Keratinocyte (primary cell): ENCODE measurements at regions not wholly inside any gene's neighbourhood (a gene's known extent, or its start where the extent isn't known, plus 50 kb on each side); places are given as distances from the start of the nearest gene placed in this dataset.

Experiments used
- DNase-seq: peaks from one replicate; pipeline ENCODE4 v3.0.0-alpha.2; 2011; ENCODE audit warnings: low read depth, missing footprints, low spot score
- FAIRE-seq: peaks from 2 replicates; lab custom pipeline; 2011; peaks lifted over from hg19 to GRCh38; lab: Jason Lieb, UNC
- H2AFZ ChIP-seq: 2 replicates; pipeline ENCODE4 v1.6.0; 2012; ENCODE audit warnings: low read length, control low read depth, inconsistent platforms; ENCODE audit not compliant: control insufficient read depth
- H3K27ac ChIP-seq: 2 replicates; pipeline ENCODE4 v1.5.1; 2011; ENCODE audit warnings: low read length; ENCODE audit not compliant: control insufficient read depth, insufficient read depth
- H3K27me3 ChIP-seq: 3 replicates; pipeline ENCODE4 v1.6.0; 2011; ENCODE audit warnings: low read length; ENCODE audit not compliant: control insufficient read depth, insufficient read depth; ENCODE audit errors: extremely low read depth
- H3K36me3 ChIP-seq, 2 experiments: 2 replicates in 1 of 2; 3 replicates in 1 of 2; pipeline ENCODE4 v1.5.1; 2011; ENCODE audit warnings: low read length in 2 of 2, mild to moderate bottlenecking in 1 of 2; ENCODE audit not compliant: control insufficient read depth in 2 of 2, insufficient read depth in 2 of 2; ENCODE audit errors: extremely low read depth in 1 of 2
- H3K4me1 ChIP-seq: 3 replicates; pipeline ENCODE4 v1.5.1; 2011; ENCODE audit warnings: low read length; ENCODE audit not compliant: control insufficient read depth, insufficient read depth; ENCODE audit errors: extremely low read depth
- H3K4me2 ChIP-seq: 3 replicates; pipeline ENCODE4 v1.6.0; 2011; ENCODE audit warnings: low read depth, low read length; ENCODE audit not compliant: control insufficient read depth, insufficient read depth; ENCODE audit errors: extremely low read depth
- H3K4me3 ChIP-seq, 3 experiments: fragments of 200-600 bp in 1 of 3; sonication (generic) in 1 of 3; 2 replicates in 2 of 3; 3 replicates in 1 of 3; pipeline ENCODE4 v1.5.1; 2011 to 2016; ENCODE audit warnings: low read length in 3 of 3, mild to moderate bottlenecking in 3 of 3, control low read depth in 2 of 3, inconsistent platforms in 1 of 3, low read depth in 1 of 3, mixed read lengths in 1 of 3, mixed run types in 1 of 3, moderate library complexity in 1 of 3; ENCODE audit not compliant: control insufficient read depth in 2 of 3, insufficient read depth in 2 of 3; ENCODE audit errors: extremely low read depth in 1 of 3
- H3K79me2 ChIP-seq: 2 replicates; pipeline ENCODE4 v1.6.0; 2012; ENCODE audit warnings: low read length; ENCODE audit not compliant: control insufficient read depth, insufficient read depth
- H3K9ac ChIP-seq: 3 replicates; pipeline ENCODE4 v1.6.0; 2011; ENCODE audit warnings: low read length; ENCODE audit not compliant: control insufficient read depth, insufficient read depth; ENCODE audit errors: extremely low read depth
- H3K9me1 ChIP-seq: 3 replicates; pipeline ENCODE4 v1.6.0; 2011; ENCODE audit warnings: low read length; ENCODE audit not compliant: control insufficient read depth, insufficient read depth; ENCODE audit errors: extremely low read depth
- H3K9me3 ChIP-seq: 2 replicates; pipeline ENCODE4 v1.5.1; 2012; ENCODE audit warnings: low read depth, low read length; ENCODE audit not compliant: control insufficient read depth
- H4K20me1 ChIP-seq: 3 replicates; pipeline ENCODE4 v1.6.0; 2011; ENCODE audit warnings: low read length; ENCODE audit not compliant: control insufficient read depth, insufficient read depth; ENCODE audit errors: extremely low read depth
- EZH2 ChIP-seq: IDR thresholded peaks from one replicate; pipeline ENCODE4 v1.6.1; 2012; ENCODE audit warnings: inconsistent platforms, mild to moderate bottlenecking, low read length, moderate library complexity
- dilution Hi-C: fragments of 300-500 bp; cut with MboI; formaldehyde crosslinking; loops from one replicate; pipeline ENCODE4 v1.7.0; 2020; ENCODE audit warnings: low sequenced_read_pairs; ENCODE audit not compliant: extremely low pct_ligation_motif_present
- TF ChIP-seq, protein P1 (sequence below), 3 experiments: IDR thresholded peaks in 1 of 3; conservative IDR thresholded peaks in 1 of 3; optimal IDR thresholded peaks in 1 of 3; 2 replicates in 2 of 3; 3 replicates in 1 of 3; pipeline versions ENCODE3 to v1.5.1; 2011; ENCODE audit warnings: low read length in 3 of 3, mild to moderate bottlenecking in 3 of 3, moderate library complexity in 2 of 3, control low read depth in 1 of 3, inconsistent platforms in 1 of 3; ENCODE audit not compliant: insufficient read depth in 2 of 3; ENCODE audit errors: extremely low read depth in 1 of 3

DNA sequence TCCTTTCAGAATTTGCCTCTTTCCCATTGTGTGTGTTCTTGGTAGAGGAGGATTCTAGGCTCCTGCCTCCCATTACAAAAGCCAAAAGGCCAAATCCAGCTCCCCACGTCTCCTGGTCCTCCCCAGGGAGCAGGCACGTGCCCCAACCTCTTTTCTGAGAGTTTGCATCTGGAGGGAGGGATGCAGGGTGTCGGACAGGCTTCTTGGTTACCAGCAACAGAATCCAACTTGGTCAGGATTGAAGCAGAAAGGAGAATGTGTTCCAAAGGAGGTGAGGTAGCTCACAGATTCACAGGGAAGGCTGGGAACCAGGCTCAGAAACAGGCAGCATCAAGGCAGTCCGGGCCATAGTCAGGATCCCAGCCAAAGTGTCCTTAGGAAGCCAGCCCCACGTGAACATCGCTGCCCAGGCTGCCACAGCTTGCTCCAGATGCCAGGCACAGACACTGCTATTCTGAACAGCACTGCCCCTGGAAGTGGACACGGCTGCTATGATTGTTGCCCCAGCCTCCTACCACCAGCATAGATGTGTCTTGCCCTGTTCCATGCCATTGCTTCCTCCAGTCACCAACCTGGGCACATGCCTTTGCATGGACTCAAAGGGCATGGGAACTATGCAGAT lies 264.2 kb upstream of the ZMIZ1 start:
- Histone ChIP-seq H3K79me2 (no peaks in the 10 kb centered on the region), H3K4me1 (no peaks in the 10 kb centered on the region), H3K27ac (no peak overlapping the region), H2AFZ (no peak overlapping the region), H3K9me1 (no peaks in the 10 kb centered on the region), H4K20me1 (no peaks in the 10 kb centered on the region), H3K4me2 (no peak overlapping the region), H3K9me3 (no peaks in the 10 kb centered on the region), H3K4me3 (no peak overlapping the region), H3K27me3 (peaks cover 38% of the 10 kb centered on the region), H3K36me3 (no peaks in the 10 kb centered on the region), H3K9ac (no peak overlapping the region)
- no peak for FAIRE-seq
- TF ChIP-seq, protein P1, sequence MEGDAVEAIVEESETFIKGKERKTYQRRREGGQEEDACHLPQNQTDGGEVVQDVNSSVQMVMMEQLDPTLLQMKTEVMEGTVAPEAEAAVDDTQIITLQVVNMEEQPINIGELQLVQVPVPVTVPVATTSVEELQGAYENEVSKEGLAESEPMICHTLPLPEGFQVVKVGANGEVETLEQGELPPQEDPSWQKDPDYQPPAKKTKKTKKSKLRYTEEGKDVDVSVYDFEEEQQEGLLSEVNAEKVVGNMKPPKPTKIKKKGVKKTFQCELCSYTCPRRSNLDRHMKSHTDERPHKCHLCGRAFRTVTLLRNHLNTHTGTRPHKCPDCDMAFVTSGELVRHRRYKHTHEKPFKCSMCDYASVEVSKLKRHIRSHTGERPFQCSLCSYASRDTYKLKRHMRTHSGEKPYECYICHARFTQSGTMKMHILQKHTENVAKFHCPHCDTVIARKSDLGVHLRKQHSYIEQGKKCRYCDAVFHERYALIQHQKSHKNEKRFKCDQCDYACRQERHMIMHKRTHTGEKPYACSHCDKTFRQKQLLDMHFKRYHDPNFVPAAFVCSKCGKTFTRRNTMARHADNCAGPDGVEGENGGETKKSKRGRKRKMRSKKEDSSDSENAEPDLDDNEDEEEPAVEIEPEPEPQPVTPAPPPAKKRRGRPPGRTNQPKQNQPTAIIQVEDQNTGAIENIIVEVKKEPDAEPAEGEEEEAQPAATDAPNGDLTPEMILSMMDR (optimal IDR thresholded peaks at IDR 0.05 in 1 of 3, IDR thresholded peaks at IDR 0.05 in 1 of 3, conservative IDR thresholded peaks at IDR 0.05 in 1 of 3; ENCODE audit: extremely low read depth in 1 of 3, insufficient read depth in 2 of 3, low read length in 3 of 3): no peak
- TF ChIP-seq EZH2: no peak
- dilution Hi-C loops: no loop called here
- DNase-seq: no peak

DNA sequence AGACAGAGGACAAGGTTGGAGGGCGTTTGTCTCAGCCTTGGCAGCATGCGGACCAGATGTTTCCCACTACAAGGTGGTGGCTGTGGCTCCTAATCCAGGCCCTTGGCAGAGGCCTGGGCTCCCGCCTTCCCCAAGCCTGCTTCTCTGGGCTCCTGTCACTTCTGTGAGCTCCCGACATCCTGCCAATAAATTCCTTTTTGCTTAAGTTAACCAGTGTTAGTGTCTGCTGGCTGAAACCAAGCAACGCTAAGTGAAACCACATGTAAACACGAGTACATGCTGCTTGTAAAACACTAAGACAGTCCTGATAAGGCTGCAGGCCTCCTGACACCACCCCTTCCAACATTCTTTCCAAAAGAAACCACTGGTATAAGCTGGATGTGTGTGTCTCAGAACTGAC lies 263.6 kb upstream of the ZMIZ1 start:
- no peak overlapping the region for H3K9ac ChIP-seq

More for the DNA sequence above, 263.6 kb upstream of the ZMIZ1 start:
- H3K79me2 ChIP-seq: no peaks in the 10 kb centered on the region
- H3K9me1 ChIP-seq: no peaks in the 10 kb centered on the region
- no peak overlapping the region for H3K4me3 ChIP-seq
- no peaks in the 10 kb centered on the region for H4K20me1 ChIP-seq
- TF ChIP-seq EZH2: no peak
- TF ChIP-seq, protein P1 (optimal IDR thresholded peaks at IDR 0.05 in 1 of 3, IDR thresholded peaks at IDR 0.05 in 1 of 3, conservative IDR thresholded peaks at IDR 0.05 in 1 of 3; ENCODE audit: extremely low read depth in 1 of 3, insufficient read depth in 2 of 3, low read length in 3 of 3): no peak
- H3K36me3 ChIP-seq: no peaks in the 10 kb centered on the region
- FAIRE-seq: no peak
- no peak for DNase-seq
- H3K9me3 ChIP-seq: no peaks in the 10 kb centered on the region
- no peaks in the 10 kb centered on the region for H3K4me1 ChIP-seq
- dilution Hi-C loops: no loop called here
- H3K27me3 ChIP-seq: peaks cover 32% of the 10 kb centered on the region
- no peak overlapping the region for H2AFZ ChIP-seq
- no peak overlapping the region for H3K27ac ChIP-seq
- no peak overlapping the region for H3K4me2 ChIP-seq
